Testis (tissue), 2 donors: ENCODE measurements at regions not wholly inside any gene's neighbourhood (a gene's known extent, or its start where the extent isn't known, plus 50 kb on each side); places are given as distances from the start of the nearest gene placed in this dataset.
"Not testable (repeated sequence)": the region's sequence is repeated elsewhere in the genome, so short reads cannot be mapped to it uniquely, and the experiment has no call there.

ENCODE experiments used
- DNase-seq: peaks from one replicate; pipeline ENCODE4 v3.0.0-alpha.2; 2019
- H3K27ac ChIP-seq, 2 donors: fragments of 200-600 bp; sonication (generic); one replicate each; pipeline ENCODE4 v1.5.1; 2019
- H3K27me3 ChIP-seq: fragments of 200-600 bp; sonication (generic); one replicate; pipeline ENCODE4 v1.5.1; 2019
- H3K36me3 ChIP-seq: fragments of 200-600 bp; sonication (generic); one replicate; pipeline ENCODE4 v1.5.1; 2017; ENCODE audit warnings: low read depth; ENCODE audit errors: missing control alignments
- H3K4me1 ChIP-seq: fragments of 200-600 bp; sonication (generic); one replicate; pipeline ENCODE4 v1.5.1; 2019
- H3K4me3 ChIP-seq, 2 donors: fragments of 200-600 bp; sonication (generic); one replicate each; pipeline ENCODE4 v1.5.1; 2017 to 2019
- H3K9me3 ChIP-seq: fragments of 200-600 bp; sonication (generic); one replicate; pipeline ENCODE4 v1.5.1; 2017
- WGBS, 2 donors: methylation state at CpG; one replicate each; pipeline ENCODE4 v1.1.5; 2018; 5-methylcytosine and 5-hydroxymethylcytosine counted together
- intact Hi-C: fragments of 100-400 bp; cut with DNase I; formaldehyde crosslinking; loops from one replicate; pipeline ENCODE4 v1.15.1; 2023; ENCODE audit warnings: low total_unique reads

- H3K27me3 ChIP-seq, H3K27ac ChIP-seq, H3K4me1 ChIP-seq, DNase-seq, H3K9me3 ChIP-seq, H3K36me3 ChIP-seq, H3K4me3 ChIP-seq, intact Hi-C loops: not testable (repeated sequence)
- WGBS, 2 donors, result no CpG with 5 or more reads among the region's 21 CpGs
These were observed 133.2 kb downstream of the FAM72C start for GRCh38 chr1:143838598-143838929.

GRCh38 chr1:143837924-143838597, 133.7 kb downstream of the FAM72C start:
- H3K9me3 ChIP-seq, H3K27ac ChIP-seq, intact Hi-C loops, H3K4me3 ChIP-seq, DNase-seq, H3K4me1 ChIP-seq, H3K27me3 ChIP-seq, H3K36me3 ChIP-seq: not testable (repeated sequence)
- WGBS, 2 donors, result 36 to 65% methylated on average over 4 to 6 of the region's 25 CpGs

DNA sequence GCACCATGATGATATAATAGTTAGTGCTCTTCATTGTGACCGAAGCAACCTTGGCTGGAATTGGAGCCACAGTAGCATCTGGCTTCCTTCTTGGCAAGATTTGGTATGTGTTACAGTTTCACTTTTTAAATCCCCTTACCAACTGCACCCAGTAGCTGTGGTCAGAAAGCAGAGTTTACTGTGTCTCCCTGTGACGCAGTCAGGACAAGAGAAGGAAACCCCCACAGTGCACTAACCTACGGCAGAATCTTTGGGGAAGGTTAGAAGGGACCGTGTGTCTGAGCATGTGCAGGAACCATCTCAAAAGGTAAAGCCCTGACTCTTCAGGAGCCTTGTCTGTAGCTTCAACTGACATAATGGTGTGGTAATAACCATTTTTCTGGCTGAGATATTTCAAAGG, 138.4 kb downstream of the FAM72C start:
- H3K4me3 ChIP-seq, H3K27me3 ChIP-seq, intact Hi-C loops, DNase-seq, H3K4me1 ChIP-seq, H3K36me3 ChIP-seq, H3K27ac ChIP-seq, H3K9me3 ChIP-seq: not testable (repeated sequence)
- WGBS, 2 donors, result 86% methylated on average over 1 of the region's 4 CpGs; no CpG with 5 or more reads in 1 of the 2 donors

DNA sequence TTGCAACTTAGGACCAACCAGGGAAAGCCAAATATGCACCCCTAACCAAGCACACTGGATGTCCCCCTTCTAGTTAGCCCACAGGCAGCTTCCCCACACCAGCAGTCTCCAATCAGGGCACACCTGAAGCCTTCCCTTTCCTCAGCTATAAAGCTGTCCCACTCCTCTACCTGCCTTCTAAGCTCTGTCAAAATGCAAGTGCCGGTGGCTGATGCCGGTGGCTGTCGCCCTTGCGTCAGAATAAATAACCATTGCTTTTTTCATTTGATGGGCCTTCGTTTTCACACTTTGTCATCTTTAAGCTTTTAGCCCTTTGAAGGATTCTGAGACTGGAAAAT, 139.4 kb downstream of the FAM72C start:
- H3K27ac ChIP-seq, H3K27me3 ChIP-seq, H3K4me3 ChIP-seq, DNase-seq, H3K36me3 ChIP-seq, intact Hi-C loops, H3K4me1 ChIP-seq, H3K9me3 ChIP-seq: not testable (repeated sequence)
- WGBS, 2 donors, result 67 to 70% methylated on average over 2 to 5 of the region's 5 CpGs

GRCh38 chr1:143831479-143832378, 140.1 kb downstream of the FAM72C start:
- H3K36me3 ChIP-seq, intact Hi-C loops, H3K27ac ChIP-seq, H3K9me3 ChIP-seq, H3K27me3 ChIP-seq, H3K4me1 ChIP-seq, H3K4me3 ChIP-seq, DNase-seq: not testable (repeated sequence)
- WGBS, 2 donors, result 8 to 12% methylated on average over 22 to 28 of the region's 34 CpGs

GRCh38 chr1:143826162-143826561, 145.6 kb downstream of the FAM72C start:
- H3K9me3 ChIP-seq, H3K4me1 ChIP-seq, H3K4me3 ChIP-seq, H3K27me3 ChIP-seq, intact Hi-C loops, H3K36me3 ChIP-seq, DNase-seq, H3K27ac ChIP-seq: not testable (repeated sequence)
- WGBS, 2 donors, result no CpG with 5 or more reads among the region's 1 CpG

DNA sequence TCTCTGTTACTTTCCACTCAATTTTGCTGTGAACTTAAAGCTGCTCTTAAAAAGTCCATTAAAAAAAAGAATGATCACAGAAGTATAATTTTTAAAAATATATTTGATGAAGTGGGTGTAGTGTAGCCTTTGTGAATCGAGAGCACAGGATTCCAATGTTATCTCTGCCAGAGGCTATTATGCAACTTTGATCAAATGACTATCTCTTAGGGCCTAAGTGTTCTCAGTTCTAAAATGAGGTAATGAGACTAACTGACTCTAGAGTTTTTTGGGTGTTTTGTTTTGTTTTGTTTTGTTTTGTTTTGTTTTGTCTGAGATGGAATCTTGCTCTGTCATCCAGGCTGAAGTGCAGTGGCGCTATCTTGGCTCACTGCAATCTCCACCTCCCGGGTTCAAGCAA, 147.5 kb downstream of the FAM72C start:
- intact Hi-C loops, H3K36me3 ChIP-seq, H3K27me3 ChIP-seq, H3K9me3 ChIP-seq, H3K4me3 ChIP-seq, H3K4me1 ChIP-seq, H3K27ac ChIP-seq, DNase-seq: not testable (repeated sequence)
- WGBS, 2 donors, result 60% methylated on average over 1 of the region's 3 CpGs; no CpG with 5 or more reads in 1 of the 2 donors

GRCh38 chr1:143820058-143820457, 151.7 kb downstream of the FAM72C start:
- WGBS, 2 donors, result no CpG with 5 or more reads among the region's 4 CpGs
- H3K4me1 ChIP-seq, H3K27me3 ChIP-seq, H3K27ac ChIP-seq, DNase-seq, intact Hi-C loops, H3K4me3 ChIP-seq, H3K36me3 ChIP-seq, H3K9me3 ChIP-seq: not testable (repeated sequence)

DNA sequence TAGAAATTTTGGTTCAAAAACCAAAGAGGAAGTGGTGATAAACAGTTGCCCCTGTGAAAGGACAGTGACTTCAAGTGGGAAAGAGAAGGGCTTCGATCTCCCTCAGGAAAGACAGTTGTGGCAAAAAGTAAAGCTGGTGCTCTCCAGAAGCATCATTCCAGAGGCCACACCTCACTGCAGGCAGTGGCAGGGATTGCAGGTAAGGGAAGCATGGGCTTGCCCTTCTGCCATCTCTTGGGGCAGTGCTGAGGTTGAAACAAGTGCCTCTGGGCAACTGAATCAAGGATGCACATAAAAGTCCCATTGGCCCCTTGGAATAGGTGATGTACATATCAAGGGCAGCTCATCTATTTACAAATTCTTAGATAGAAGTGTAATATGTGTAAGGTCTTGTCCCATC, 155.4 kb downstream of the FAM72C start:
- H3K9me3 ChIP-seq, H3K4me3 ChIP-seq, H3K36me3 ChIP-seq, DNase-seq, H3K4me1 ChIP-seq, H3K27ac ChIP-seq, intact Hi-C loops, H3K27me3 ChIP-seq: not testable (repeated sequence)
- no CpG with 5 or more reads among the region's 1 CpG for WGBS, 2 donors

DNA sequence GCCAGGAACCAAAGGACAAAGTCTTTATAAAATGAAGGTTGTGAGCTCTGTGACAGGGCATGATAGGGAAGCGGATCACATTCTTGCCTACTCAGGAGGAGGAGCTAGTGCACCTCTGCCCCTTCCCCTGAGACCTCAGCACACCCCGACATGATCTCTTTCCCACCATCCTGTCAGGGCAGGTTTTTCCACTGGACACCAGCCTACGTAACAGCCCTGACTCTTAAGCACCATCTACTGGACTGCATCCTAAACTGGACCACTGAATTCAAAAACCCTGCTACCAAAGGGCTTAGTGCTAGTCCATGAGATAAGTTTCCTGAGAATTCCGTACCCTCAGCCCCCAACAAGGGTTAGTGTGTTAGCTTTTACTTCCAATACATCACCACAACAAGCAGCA, 166.4 kb downstream of the FAM72C start:
- intact Hi-C loops, DNase-seq, H3K27me3 ChIP-seq, H3K9me3 ChIP-seq, H3K4me3 ChIP-seq, H3K27ac ChIP-seq, H3K4me1 ChIP-seq, H3K36me3 ChIP-seq: not testable (repeated sequence)
- no CpG with 5 or more reads among the region's 4 CpGs for WGBS, 2 donors

DNA sequence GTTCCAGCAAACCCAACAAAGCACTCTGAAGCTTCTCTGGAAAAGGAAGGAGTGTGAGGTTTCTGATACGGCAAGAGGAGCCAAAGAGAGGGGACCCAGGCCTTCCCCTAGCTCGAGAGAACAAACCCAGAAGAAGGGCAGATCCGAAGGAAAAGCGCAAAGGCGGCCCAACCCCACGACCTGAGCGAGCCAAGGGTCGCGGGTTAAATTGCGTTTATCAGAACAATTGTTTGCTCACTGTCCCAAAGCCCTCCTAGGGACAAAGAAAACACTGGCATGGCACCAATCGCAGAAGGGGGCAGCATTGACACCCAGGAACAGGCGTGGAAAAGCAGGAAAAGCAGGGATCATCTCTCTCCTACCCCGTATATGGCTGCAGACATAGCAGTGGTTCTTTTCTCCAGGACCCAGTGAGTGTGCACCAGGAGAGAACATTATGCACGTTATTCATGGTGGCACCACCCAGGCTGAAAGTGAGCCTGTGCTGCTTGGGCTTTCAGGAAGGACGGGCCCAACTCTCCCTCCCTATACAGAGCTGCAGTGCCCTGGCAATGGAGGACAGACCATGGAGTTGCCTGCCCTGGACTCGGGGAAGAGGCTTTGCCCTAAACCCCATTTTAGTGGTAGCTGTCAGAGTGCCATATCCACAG, 167.0 kb downstream of the FAM72C start:
- H3K36me3 ChIP-seq, H3K4me1 ChIP-seq, H3K4me3 ChIP-seq, H3K9me3 ChIP-seq, intact Hi-C loops, H3K27ac ChIP-seq, DNase-seq, H3K27me3 ChIP-seq: not testable (repeated sequence)
- 8% methylated on average over 11 of the region's 16 CpGs; no CpG with 5 or more reads in 1 of the 2 donors for WGBS, 2 donors

DNA sequence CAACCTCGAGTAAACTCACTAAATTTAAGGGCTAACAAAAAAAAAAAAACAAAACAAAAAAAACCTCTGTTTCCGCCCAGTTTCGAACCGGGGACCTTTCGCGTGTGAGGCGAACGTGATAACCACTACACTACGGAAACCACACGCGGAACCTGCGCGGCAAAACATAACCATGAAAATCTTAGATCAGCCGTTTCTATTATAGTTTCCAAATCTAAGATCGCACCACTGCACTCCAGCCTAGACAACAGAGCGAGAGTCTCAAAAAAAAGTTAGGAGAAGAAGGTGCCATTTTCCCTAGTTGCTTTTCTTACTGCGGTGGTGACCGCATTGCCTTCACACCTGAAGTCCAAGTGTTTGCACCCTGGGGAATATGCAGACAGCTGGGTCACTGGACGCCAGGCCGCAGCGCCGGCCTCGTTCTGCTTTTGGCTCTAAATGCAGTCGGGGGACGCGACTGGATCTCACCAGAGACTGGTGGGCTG, 167.8 kb downstream of the FAM72C start:
- H3K27me3 ChIP-seq, DNase-seq, H3K27ac ChIP-seq, H3K4me3 ChIP-seq, H3K9me3 ChIP-seq, H3K4me1 ChIP-seq, H3K36me3 ChIP-seq, intact Hi-C loops: not testable (repeated sequence)
- WGBS, 2 donors, result 2 to 7% methylated on average over 16 to 18 of the region's 26 CpGs
